SK-MEL-5 (cell line): ENCODE measurements at regions not wholly inside any gene's neighbourhood (a gene's known extent, or its start where the extent isn't known, plus 50 kb on each side); places are given as distances from the start of the nearest gene placed in this dataset.

Experiments
- DNase-seq: peaks from one replicate; pipeline ENCODE4 v3.0.0-alpha.2; 2016; ENCODE audit warnings: low read depth, low spot score
- in situ Hi-C: cut with HindIII; loops from 2 replicates; pipeline ENCODE4 v1.10.0; 2016; ENCODE audit warnings: low sequenced_read_pairs, high pct_unique_total_duplicates, low pct_unique_long_range_greater_than_20kb

DNA sequence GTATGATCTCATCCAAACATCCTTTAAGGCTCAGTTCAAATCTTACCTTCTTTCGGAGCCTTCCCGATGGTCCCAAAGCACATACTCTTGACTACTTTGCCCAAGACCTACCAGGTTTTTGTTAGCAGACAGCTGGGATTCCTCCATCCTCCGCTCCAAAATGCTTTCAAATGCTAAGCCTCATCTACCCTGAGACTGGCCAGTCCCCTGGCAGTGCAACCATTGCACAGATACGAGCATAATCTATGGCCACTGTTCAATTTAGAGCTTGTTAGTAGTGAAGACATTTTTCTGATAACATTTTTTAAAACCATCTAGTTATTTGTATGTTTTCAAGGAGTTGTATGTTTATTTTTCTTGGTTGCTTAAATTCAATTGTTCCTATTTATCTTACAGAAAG, 264.4 kb upstream of the NR2F2 start:
- in situ Hi-C loops: no loop called here
- DNase-seq: no peak

DNA sequence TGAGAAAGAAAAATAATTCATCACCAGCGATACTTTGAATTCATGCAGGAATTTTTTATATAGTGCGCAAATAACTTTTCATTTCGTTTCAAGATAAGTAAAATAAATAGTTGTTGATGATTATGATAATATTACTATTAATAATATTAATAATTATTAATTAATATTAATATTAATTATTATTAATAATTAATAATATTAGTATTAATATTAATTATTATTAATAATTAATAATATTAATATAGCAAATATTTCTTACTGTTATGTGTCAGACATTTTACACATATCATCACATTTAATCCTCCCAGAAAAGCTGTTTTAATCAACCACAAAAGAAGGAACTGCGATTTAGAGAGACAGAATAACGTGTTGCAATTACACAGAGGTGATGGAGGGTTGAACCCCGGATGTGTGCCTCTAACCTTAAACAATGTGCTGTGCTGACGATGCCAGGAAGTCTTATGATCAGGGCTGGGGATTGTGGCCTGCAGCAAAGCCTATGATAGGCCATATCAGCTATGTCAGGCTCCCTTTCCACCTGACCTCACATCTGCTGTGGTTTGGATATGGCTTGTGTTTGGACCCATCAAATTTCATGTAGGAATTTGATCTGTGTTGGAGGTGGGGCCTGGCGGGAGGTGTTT, 263.5 kb upstream of the NR2F2 start:
- in situ Hi-C loops: no loop called here
- DNase-seq: no peak

DNA sequence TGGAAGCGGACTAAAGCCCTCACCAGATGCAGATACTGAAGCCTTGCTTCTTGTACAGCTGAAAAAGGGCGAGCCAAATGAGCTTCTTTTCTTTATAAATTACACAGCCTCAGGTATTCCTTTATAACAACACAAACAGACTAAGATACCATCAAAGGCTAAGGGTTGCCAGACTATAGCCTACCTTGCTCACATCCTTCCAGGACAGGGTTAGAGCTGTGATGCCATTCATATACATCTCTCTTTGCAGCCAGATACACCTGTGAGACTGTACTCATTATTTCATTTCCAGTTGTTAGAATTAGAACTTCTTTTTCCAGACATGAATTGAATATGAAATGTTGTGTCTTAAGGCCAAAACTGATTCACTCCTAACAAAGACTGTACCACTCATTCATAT, 262.8 kb upstream of the NR2F2 start:
- no peak for DNase-seq
- in situ Hi-C loops: no loop called here

DNA sequence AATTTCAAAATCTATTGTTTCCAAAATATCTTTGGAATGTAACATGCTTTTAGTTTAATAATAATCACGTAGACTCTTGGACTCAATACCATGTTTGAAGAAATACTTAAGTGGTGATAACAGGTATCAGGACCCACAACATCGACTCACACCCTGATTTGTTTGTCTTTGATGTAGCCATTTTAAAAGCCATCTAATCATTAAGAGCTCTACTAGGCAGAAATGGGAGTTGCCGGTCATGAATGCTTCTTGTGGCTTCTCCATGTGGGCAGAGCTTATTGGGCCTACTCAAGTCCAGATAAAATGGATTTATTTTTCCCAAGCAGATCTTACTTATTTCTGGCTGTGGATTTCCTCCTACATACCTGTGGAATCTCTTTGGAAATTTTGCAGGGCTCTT, 261.6 kb upstream of the NR2F2 start:
- no peak for DNase-seq
- in situ Hi-C loops: no loop called here

DNA sequence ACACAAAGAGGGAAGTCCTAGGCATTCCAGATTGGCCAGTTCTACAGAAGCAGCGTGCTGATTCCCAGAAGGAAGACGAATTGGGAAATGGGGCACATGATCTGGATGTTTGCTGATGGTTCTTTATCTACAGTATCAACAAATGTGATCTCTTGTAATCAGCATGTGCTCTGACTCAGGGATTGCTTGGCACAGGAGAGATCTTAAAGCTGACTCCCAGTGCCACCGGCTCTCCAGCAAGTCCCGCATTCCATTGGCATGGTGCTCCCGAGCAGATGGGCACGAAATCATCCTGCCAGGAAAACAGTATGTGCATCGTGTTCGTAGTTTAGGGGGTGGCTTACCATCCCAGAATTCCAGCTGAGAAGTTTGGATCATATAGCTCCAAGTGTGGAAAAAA, 259.9 kb upstream of the NR2F2 start:
- DNase-seq: no peak
- in situ Hi-C loops: no loop called here

DNA sequence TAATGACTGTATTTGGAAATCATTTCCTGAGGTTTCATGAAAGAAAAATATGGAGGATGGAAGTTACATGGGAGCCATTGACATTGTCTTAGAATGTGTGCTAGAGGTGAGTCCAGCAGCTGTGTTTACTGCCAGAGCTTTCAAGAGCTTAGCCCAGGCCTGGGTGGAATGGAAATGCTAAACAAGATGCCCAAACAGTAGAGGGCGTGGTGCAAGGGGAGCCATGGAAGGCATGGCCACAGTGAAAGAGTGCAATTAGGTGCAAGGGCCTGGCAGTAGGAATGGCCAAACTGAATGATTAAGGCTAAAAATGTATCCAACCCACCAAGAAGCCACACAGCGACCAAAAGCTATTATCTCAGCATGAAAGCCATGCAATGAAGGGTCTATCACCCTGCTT, 257.7 kb upstream of the NR2F2 start:
- in situ Hi-C loops: no loop called here

GRCh38 chr15:96073908-96074307, 256.6 kb upstream of the NR2F2 start:
- in situ Hi-C loops: no loop called here
- DNase-seq: no peak

More for the DNA sequence above, 257.7 kb upstream of the NR2F2 start:
- peak; percentile 23 for DNase-seq

DNA sequence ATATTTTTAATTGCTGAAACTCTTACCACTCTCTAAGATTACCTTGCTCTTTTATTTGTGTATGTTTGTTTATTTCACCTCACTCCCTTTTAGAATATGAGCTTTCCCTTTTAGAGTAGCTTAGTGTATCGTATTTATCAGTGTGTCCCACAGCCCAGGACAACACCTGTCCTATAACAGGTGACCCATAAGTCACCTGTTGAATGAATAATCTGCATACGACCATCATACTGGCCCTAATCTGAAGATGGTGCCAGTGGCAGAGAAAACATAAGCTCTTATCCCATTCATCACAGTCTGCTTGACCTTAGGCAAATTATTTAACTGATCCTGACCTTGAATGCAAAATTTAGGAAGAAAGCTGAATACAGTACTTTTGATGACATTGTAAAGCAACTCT, 254.6 kb upstream of the NR2F2 start:
- DNase-seq: no peak
- in situ Hi-C loops: no loop called here

DNA sequence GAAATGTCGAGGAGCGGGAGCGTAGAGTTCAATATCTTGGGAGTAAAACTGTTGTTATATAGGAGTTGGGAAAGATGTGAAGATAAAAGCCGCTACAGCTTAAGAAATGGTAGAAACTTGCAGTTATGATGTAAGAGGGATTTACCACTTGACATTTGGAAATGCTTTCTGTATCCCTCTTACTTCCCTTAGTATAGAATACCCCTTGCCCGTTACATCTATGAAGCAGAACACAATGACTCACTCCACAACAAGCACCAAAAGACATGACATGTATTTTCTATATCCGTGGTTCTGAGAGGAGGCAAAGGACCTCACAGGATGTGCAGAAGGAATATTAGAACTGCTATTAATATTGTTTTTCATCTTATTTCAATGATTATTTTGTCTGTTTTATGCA, 254.2 kb upstream of the NR2F2 start:
- DNase-seq: no peak
- in situ Hi-C loops: no loop called here

DNA sequence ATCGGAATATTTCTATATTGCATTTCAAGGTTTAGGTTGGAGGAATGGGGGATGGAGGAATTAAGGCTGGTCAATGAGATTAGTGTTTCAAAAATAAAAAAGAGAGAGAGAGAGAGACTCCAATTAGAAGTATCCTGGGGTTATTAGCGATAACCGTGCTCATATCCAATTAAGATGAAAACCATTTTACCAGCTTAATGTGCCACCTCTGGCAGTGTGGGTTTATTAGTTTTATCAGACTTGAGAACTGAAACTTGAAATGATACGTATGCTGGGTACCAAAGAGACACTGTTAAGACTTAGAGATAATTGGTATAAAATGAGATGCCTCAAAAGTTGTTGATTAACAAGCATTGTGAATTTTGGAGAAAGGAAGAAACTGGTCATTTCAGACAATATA, 251.5 kb upstream of the NR2F2 start:
- in situ Hi-C loops: no loop called here
- DNase-seq: no peak

DNA sequence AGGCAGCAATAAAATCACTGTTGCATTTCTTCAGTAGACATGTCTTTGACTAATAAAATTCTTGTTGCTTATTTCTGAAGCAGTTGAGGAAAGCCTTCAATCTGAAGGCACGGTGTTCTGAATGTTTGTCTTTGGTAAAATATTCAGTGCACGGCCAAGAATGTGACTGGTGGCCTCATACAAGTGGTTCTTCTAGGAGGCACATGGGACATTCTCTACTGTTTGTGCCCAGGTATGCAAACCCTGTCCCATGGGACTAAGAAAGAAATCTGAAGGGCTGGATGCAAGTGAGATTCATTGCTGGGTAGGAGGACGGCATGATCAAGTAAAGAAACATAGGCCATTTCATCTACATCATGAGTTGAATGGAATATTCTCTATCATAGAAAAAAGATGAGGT, 250.6 kb upstream of the NR2F2 start:
- in situ Hi-C loops: no loop called here
- no peak for DNase-seq

- no peak for DNase-seq
- in situ Hi-C loops: no loop called here
These were observed 244.3 kb upstream of the NR2F2 start for GRCh38 chr15:96086164-96086563.

- in situ Hi-C loops: no loop called here
- no peak for DNase-seq
These were observed 243.2 kb upstream of the NR2F2 start for GRCh38 chr15:96087180-96087884.

- in situ Hi-C loops: no loop called here
- no peak for DNase-seq
These were observed 241.8 kb upstream of the NR2F2 start for GRCh38 chr15:96088650-96089049.

DNA sequence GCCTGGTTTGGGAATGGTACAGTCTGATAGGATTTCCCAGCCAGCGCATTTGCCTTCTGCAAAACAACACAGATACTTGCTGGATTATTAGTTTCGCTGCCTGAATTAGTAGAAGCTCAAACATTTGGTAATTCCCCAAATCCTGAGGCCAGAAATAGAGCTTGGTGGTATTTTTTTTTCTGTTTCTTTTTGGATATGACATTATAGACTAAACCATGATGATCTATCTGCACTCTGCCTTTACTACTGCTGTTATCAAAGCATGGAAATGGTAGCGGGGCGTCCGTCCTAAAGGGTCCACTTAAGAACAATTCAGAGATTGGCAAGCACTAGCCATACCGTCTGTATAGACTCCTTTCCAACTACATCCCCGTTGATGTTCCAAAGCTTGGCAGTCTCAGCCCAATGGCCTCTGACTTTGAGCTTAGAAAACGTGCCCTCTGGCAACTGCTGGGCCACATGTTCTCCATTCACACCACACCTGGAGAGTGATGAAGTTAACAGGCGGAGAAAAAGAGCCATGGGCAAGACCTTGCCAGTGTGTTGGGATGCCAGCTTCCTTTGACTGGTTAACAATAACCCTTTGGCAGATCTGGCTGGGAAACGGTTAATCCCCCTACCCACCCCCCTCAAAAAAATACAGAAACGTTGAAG, 241.0 kb upstream of the NR2F2 start:
- in situ Hi-C loops: no loop called here
- no peak for DNase-seq

DNA sequence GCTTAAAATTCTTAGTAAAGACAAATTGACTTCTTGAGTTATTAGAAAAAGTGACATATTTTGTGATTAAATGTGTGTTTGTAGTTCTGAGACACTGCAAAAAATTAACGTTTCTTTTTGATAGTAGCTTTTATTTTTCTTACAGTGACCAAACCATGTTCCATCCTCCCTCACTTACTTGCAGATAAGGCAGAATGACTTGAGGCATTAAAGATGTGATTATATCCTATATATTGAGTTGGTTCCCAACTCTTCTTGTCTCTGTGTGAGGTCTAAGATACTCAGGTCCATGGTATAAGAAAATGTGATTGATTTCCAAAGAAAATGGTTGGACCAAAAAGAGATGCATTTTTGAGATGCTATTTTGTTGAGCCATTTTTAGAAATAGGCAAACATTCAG, 238.3 kb upstream of the NR2F2 start:
- DNase-seq: no peak
- in situ Hi-C loops: no loop called here

DNA sequence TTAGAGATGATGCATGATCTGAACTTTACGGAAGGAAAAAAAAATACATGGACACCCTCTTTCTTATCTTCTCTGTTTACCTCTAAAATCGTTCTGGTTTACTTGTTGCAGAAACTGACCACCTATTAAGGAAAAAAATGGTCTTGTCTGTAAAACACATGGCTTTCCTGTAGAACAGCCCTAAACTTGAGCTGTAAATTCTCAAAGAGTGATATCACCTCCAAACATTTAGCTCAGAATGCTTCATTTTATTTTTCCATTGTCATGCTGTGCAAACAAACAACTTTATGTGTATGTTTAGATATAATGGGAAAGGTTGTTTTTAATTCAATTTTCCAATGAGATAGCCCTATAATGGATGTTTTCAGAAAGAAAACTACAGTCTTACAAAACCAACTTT, 237.4 kb upstream of the NR2F2 start:
- in situ Hi-C loops: no loop called here
- DNase-seq: no peak

- DNase-seq: no peak
- in situ Hi-C loops: no loop called here
These were observed 232.8 kb upstream of the NR2F2 start for GRCh38 chr15:96097661-96098060.

- in situ Hi-C loops: no loop called here
These were observed 227.9 kb upstream of the NR2F2 start for GRCh38 chr15:96102631-96103030.

More at GRCh38 chr15:96102631-96103030, 227.9 kb upstream of the NR2F2 start:
- DNase-seq: no peak
